GM12878 (cell line): ENCODE measurements at regions not wholly inside any gene's neighbourhood (a gene's known extent, or its start where the extent isn't known, plus 50 kb on each side); places are given as distances from the start of the nearest gene placed in this dataset.

Source experiments
- ATAC-seq: fragments of 200-7000 bp; cut with Tn5 transposase; 3 replicates; pipeline ENCODE4 v1.9.1; 2020; ENCODE audit warnings: mild to moderate bottlenecking, moderate library complexity
- BruUV-seq: library from RNA; stranded (reverse); fragments of 400-500 nt; replicated peaks from 2 replicates; lab custom pipeline; 2021; lab: Mats Ljungman, UMichigan
- CTCF ChIA-PET: fragments of 300-600 bp; sonication (Branson Sonifier 250); formaldehyde crosslinking; extraction: SDS; loops from one replicate; lab custom pipeline; 2021; ENCODE audit warnings: inconsistent platforms; lab: Yijun Ruan, JAX
- POLR2A ChIA-PET: fragments of 350-600 bp; formaldehyde crosslinking; extraction: SDS; loops from one replicate; lab custom pipeline; 2021; ENCODE audit warnings: inconsistent platforms; lab: Charles Lee
- RAD21 ChIA-PET: fragments of 300-600 bp; sonication (Branson Sonifier 250); formaldehyde crosslinking; loops from one replicate; lab custom pipeline; 2023; ENCODE audit warnings: antibody characterized with exemption; ENCODE audit not compliant: unreplicated experiment; lab: Charles Lee
- SMC1A ChIA-PET: fragments of 300-600 bp; sonication (Branson Sonifier 250); formaldehyde crosslinking; loops from one replicate; lab custom pipeline; 2023; ENCODE audit not compliant: unreplicated experiment, uncharacterized antibody; lab: Charles Lee
- DNase-seq: peaks from one replicate; pipeline ENCODE4 v3.0.0-alpha.2; 2011; ENCODE audit warnings: low read depth, low spot score
- FAIRE-seq: peaks from 3 replicates; lab custom pipeline; 2011; peaks lifted over from hg19 to GRCh38; lab: Jason Lieb, UNC
- H2AFZ ChIP-seq: 2 replicates; pipeline ENCODE4 v1.6.0; 2011; ENCODE audit warnings: low read depth, low read length, control low read depth; ENCODE audit not compliant: control insufficient read depth
- H3K27ac ChIP-seq: 2 replicates; pipeline ENCODE4 v1.5.1; 2011; ENCODE audit warnings: control low read depth; ENCODE audit not compliant: control insufficient read depth, insufficient read depth
- H3K27me3 ChIP-seq, 2 experiments: replicated peaks in 1 of 2; 2 replicates each; pipeline versions ENCODE4 v1.6.0 to v1.6.1; 2011; ENCODE audit warnings: low read length in 1 of 2; ENCODE audit not compliant: control insufficient read depth in 2 of 2, insufficient read depth in 2 of 2
- H3K36me3 ChIP-seq, 2 experiments: 2 replicates each; pipeline ENCODE4 v1.5.1; 2011; ENCODE audit warnings: low read length in 1 of 2; ENCODE audit not compliant: control insufficient read depth in 2 of 2, insufficient read depth in 2 of 2
- H3K4me1 ChIP-seq: 2 replicates; pipeline ENCODE4 v1.6.1; 2011; ENCODE audit warnings: mild to moderate bottlenecking, low read length, moderate library complexity, mixed read lengths; ENCODE audit not compliant: control insufficient read depth, insufficient read depth
- H3K4me2 ChIP-seq: 2 replicates; pipeline ENCODE4 v1.6.0; 2011; ENCODE audit warnings: control low read depth; ENCODE audit not compliant: control insufficient read depth, insufficient read depth
- H3K4me3 ChIP-seq: fragments of 200-600 bp; sonication (generic); 2 replicates; pipeline ENCODE4 v1.5.1; 2016
- H3K79me2 ChIP-seq: 2 replicates; pipeline ENCODE4 v1.6.0; 2011; ENCODE audit warnings: low read length; ENCODE audit not compliant: control insufficient read depth, insufficient read depth
- H3K9ac ChIP-seq: 2 replicates; pipeline ENCODE4 v1.8.0; 2011; ENCODE audit warnings: low read length, control low read depth, mixed read lengths; ENCODE audit not compliant: control insufficient read depth, insufficient read depth
- H3K9me3 ChIP-seq: replicated peaks from 3 replicates; pipeline ENCODE4 v1.5.1; 2011; ENCODE audit warnings: mild to moderate bottlenecking, low read length; ENCODE audit not compliant: control insufficient read depth, insufficient read depth
- H4K20me1 ChIP-seq: 2 replicates; pipeline ENCODE4 v1.6.0; 2011; ENCODE audit not compliant: control insufficient read depth, insufficient read depth
- ASH2L ChIP-seq: fragments of 300-600, 200-600 bp; sonication (generic); IDR thresholded peaks from 2 replicates; pipeline ENCODE4 v1.6.1; 2017; ENCODE audit warnings: low read depth, mild to moderate bottlenecking, borderline replicate concordance
- ATF7 ChIP-seq: fragments of 450-650 bp; IDR thresholded peaks from 2 replicates; pipeline ENCODE4 v1.6.1; 2016; ENCODE audit warnings: low read depth, mild to moderate bottlenecking
- CEBPB ChIP-seq, 2 experiments: fragments of 150-350 bp in 1 of 2; IDR thresholded peaks; 2 replicates each; pipeline ENCODE4 v1.6.1; 2012 to 2014; ENCODE audit warnings: low read depth in 2 of 2, low read length in 2 of 2, borderline replicate concordance in 1 of 2, inconsistent platforms in 1 of 2
- ESRRA ChIP-seq: IDR thresholded peaks from 2 replicates; pipeline ENCODE4 v1.6.1; 2012; ENCODE audit warnings: mild to moderate bottlenecking, low read length, improper control_type of control experiment
- KAT2A ChIP-seq: conservative IDR thresholded peaks from 2 replicates; pipeline ENCODE4 v1.6.1; 2011; ENCODE audit warnings: low read depth, low read length; ENCODE audit not compliant: control insufficient read depth
- MTA3 ChIP-seq: IDR thresholded peaks from 2 replicates; pipeline ENCODE4 v1.6.1; 2012; ENCODE audit warnings: low read length, inconsistent platforms, borderline replicate concordance
- MXI1 ChIP-seq: fragments of 150-350 bp; IDR thresholded peaks from 2 replicates; pipeline ENCODE4 v1.6.1; 2011; ENCODE audit warnings: low read depth, mild to moderate bottlenecking, inconsistent platforms, low read length, improper control_type of control experiment
- SMARCA5 ChIP-seq: fragments of 450-650 bp; IDR thresholded peaks from 2 replicates; pipeline ENCODE4 v1.6.1; 2017; ENCODE audit warnings: mild to moderate bottlenecking
- WGBS: methylation state at CpG from one replicate; pipeline ENCODE4 v1.1.6; 2016; ENCODE audit warnings: low lambda C conversion rate; ENCODE audit not compliant: insufficient replicate concordance, insufficient coverage; ENCODE audit errors: missing lambda C conversion rate; 5-methylcytosine and 5-hydroxymethylcytosine counted together
- in situ Hi-C: fragments of 300-500 bp; cut with MboI; formaldehyde crosslinking; loops from 9 replicates; pipeline ENCODE4 v1.14.3; 2018; ENCODE audit warnings: mixed read lengths
- intact Hi-C: fragments of 100-400 bp; cut with micrococcal nuclease; formaldehyde crosslinking; loops from one replicate; pipeline ENCODE4 v1.14.2; 2022; ENCODE audit not compliant: unreplicated experiment
- TF ChIP-seq, protein P1 (sequence below): fragments of 450-650 bp; formaldehyde crosslinking; IDR thresholded peaks from 2 replicates; pipeline ENCODE4 v1.5.0; 2022; ENCODE audit warnings: mild to moderate bottlenecking, missing genetic modification characterization
- TF ChIP-seq, protein P2 (sequence below): IDR thresholded peaks from 2 replicates; pipeline ENCODE4 v1.6.1; 2011; ENCODE audit warnings: borderline replicate concordance, low read depth, mild to moderate bottlenecking, moderate library complexity, mixed read lengths, low read length; ENCODE audit not compliant: insufficient read depth; ENCODE audit errors: extremely low read length
- TF ChIP-seq, protein P3 (sequence below): fragments of 450-650 bp; IDR thresholded peaks from 2 replicates; pipeline ENCODE4 v1.6.1; 2017; ENCODE audit warnings: mild to moderate bottlenecking, moderate library complexity

DNA sequence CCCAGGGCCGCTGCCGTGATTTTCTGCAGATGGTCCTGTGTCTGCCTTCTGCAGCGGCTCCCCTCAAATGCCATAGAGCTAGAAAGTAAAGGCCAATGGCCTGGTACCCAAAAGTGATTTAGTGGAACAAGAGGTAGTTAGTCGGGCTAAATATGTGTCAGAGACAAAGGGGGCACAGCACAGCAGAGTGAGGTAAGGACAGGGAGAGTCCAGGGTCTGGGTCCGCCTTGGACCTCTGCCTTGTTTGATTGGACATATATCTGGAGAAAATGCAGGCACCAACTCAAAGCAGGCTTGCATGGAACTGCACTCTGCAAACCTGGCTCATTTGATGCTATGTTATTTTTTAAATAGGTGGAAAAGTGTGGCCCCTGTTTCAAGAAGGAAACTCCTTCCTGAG, 249.6 kb upstream of the B3GAT1 start (continued):
- TF ChIP-seq, protein P1, sequence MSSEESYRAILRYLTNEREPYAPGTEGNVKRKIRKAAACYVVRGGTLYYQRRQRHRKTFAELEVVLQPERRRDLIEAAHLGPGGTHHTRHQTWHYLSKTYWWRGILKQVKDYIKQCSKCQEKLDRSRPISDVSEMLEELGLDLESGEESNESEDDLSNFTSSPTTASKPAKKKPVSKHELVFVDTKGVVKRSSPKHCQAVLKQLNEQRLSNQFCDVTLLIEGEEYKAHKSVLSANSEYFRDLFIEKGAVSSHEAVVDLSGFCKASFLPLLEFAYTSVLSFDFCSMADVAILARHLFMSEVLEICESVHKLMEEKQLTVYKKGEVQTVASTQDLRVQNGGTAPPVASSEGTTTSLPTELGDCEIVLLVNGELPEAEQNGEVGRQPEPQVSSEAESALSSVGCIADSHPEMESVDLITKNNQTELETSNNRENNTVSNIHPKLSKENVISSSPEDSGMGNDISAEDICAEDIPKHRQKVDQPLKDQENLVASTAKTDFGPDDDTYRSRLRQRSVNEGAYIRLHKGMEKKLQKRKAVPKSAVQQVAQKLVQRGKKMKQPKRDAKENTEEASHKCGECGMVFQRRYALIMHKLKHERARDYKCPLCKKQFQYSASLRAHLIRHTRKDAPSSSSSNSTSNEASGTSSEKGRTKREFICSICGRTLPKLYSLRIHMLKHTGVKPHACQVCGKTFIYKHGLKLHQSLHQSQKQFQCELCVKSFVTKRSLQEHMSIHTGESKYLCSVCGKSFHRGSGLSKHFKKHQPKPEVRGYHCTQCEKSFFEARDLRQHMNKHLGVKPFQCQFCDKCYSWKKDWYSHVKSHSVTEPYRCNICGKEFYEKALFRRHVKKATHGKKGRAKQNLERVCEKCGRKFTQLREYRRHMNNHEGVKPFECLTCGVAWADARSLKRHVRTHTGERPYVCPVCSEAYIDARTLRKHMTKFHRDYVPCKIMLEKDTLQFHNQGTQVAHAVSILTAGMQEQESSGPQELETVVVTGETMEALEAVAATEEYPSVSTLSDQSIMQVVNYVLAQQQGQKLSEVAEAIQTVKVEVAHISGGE (CRISPR knock-in tag), result no peak
- TF ChIP-seq MTA3, result no peak

DNA sequence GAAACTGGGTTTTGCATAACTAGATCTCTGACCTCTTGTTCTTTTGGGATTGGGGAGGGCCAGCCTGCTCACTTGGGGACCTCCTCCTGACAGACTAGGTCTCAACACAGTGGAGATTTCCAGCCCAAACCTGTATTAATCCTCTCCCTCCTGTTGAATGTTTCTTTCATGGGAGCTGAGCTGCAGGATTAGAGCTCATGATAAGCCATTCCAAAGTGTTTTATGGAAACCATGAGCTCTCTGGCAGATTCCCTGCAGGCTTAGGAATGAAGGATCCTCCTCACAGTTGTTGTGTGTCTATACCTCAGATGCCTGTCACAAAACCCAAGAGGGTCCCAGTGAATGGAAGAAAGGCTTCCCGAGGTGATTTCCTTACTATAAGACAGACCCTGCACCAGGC, 248.4 kb upstream of the B3GAT1 start:
- in situ Hi-C loops (no loop called here), intact Hi-C loops (no loop called here)
- TF ChIP-seq, protein P2, sequence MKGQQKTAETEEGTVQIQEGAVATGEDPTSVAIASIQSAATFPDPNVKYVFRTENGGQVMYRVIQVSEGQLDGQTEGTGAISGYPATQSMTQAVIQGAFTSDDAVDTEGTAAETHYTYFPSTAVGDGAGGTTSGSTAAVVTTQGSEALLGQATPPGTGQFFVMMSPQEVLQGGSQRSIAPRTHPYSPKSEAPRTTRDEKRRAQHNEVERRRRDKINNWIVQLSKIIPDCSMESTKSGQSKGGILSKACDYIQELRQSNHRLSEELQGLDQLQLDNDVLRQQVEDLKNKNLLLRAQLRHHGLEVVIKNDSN, result no peak
- TF ChIP-seq ATF7 (no peak), ASH2L (no peak), KAT2A (no peak), MXI1 (no peak), CEBPB (IDR thresholded peaks at IDR 0.05; ENCODE audit: borderline replicate concordance in 1 of 2, low read depth in 2 of 2, low read length in 2 of 2) (no peak), SMARCA5 (no peak), ESRRA (no peak)
- TF ChIP-seq, protein P1 (CRISPR knock-in tag), result no peak
- TF ChIP-seq, protein P3, sequence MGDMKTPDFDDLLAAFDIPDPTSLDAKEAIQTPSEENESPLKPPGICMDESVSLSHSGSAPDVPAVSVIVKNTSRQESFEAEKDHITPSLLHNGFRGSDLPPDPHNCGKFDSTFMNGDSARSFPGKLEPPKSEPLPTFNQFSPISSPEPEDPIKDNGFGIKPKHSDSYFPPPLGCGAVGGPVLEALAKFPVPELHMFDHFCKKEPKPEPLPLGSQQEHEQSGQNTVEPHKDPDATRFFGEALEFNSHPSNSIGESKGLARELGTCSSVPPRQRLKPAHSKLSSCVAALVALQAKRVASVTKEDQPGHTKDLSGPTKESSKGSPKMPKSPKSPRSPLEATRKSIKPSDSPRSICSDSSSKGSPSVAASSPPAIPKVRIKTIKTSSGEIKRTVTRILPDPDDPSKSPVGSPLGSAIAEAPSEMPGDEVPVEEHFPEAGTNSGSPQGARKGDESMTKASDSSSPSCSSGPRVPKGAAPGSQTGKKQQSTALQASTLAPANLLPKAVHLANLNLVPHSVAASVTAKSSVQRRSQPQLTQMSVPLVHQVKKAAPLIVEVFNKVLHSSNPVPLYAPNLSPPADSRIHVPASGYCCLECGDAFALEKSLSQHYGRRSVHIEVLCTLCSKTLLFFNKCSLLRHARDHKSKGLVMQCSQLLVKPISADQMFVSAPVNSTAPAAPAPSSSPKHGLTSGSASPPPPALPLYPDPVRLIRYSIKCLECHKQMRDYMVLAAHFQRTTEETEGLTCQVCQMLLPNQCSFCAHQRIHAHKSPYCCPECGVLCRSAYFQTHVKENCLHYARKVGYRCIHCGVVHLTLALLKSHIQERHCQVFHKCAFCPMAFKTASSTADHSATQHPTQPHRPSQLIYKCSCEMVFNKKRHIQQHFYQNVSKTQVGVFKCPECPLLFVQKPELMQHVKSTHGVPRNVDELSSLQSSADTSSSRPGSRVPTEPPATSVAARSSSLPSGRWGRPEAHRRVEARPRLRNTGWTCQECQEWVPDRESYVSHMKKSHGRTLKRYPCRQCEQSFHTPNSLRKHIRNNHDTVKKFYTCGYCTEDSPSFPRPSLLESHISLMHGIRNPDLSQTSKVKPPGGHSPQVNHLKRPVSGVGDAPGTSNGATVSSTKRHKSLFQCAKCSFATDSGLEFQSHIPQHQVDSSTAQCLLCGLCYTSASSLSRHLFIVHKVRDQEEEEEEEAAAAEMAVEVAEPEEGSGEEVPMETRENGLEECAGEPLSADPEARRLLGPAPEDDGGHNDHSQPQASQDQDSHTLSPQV, result no peak
- Histone ChIP-seq H3K27me3 (no peaks in the 10 kb centered on the region), H3K4me3 (no peak overlapping the region), H3K9me3 (no peaks in the 10 kb centered on the region; the same call in 2 of the 3 replicates), H4K20me1 (no peaks in the 10 kb centered on the region), H3K4me2 (no peak overlapping the region), H3K27ac (no peak overlapping the region), H3K79me2 (no peaks in the 10 kb centered on the region), H3K4me1 (no peaks in the 10 kb centered on the region), H3K9ac (no peak overlapping the region), H2AFZ (no peak overlapping the region), H3K36me3 (no peaks in the 10 kb centered on the region)
- ATAC-seq (no peak), FAIRE-seq (no peak), DNase-seq (no peak)
- ChIA-PET SMC1A (no interaction called here), RAD21 (no interaction called here), POLR2A (no interaction called here), CTCF (no interaction called here)
- no TSS peak for BruUV-seq
- WGBS, result 0% methylated on average over 1 of the region's 1 CpG
